ENCODE measurements at regions not wholly inside any gene's neighbourhood (a gene's known extent, or its start where the extent isn't known, plus 50 kb on each side); places are given as distances from the start of the nearest gene placed in this dataset.

- TF ChIP-seq CTCF (IDR thresholded peaks at IDR 0.05; ENCODE audit: low read depth, low read length, missing control alignments): no peak
- DNase-seq (ENCODE audit: extremely low read depth, low read depth): no peak
- no peak overlapping the region for H3K4me3 ChIP-seq (replicated peaks; ENCODE audit: low read depth, low read length)
These were observed 137.1 kb upstream of the ERCC6L2 start for GRCh38 chr9:95738438-95738837.

- H3K4me3 ChIP-seq (replicated peaks; ENCODE audit: low read depth, low read length): no peak overlapping the region
- no peak for DNase-seq (ENCODE audit: extremely low read depth, low read depth)
- TF ChIP-seq CTCF (IDR thresholded peaks at IDR 0.05; ENCODE audit: low read depth, low read length, missing control alignments): no peak
These were observed 138.5 kb upstream of the ERCC6L2 start for GRCh38 chr9:95736891-95737522.

- TF ChIP-seq CTCF (IDR thresholded peaks at IDR 0.05; ENCODE audit: low read depth, low read length, missing control alignments): peak; percentile 49
- DNase-seq (ENCODE audit: extremely low read depth, low read depth): no peak
These were observed 139.1 kb upstream of the ERCC6L2 start for GRCh38 chr9:95736370-95736769.

GRCh38 chr9:95735701-95736100 is 139.8 kb upstream of the ERCC6L2 start:
- DNase-seq (ENCODE audit: extremely low read depth, low read depth): no peak
- TF ChIP-seq CTCF (IDR thresholded peaks at IDR 0.05; ENCODE audit: low read depth, low read length, missing control alignments): no peak
- no peak overlapping the region for H3K4me3 ChIP-seq (replicated peaks; ENCODE audit: low read depth, low read length)

More at GRCh38 chr9:95736370-95736769, 139.1 kb upstream of the ERCC6L2 start:
- H3K4me3 ChIP-seq (replicated peaks; ENCODE audit: low read depth, low read length): no peak overlapping the region

- DNase-seq (ENCODE audit: extremely low read depth, low read depth): no peak
- H3K4me3 ChIP-seq (replicated peaks; ENCODE audit: low read depth, low read length): no peak overlapping the region
- no peak for TF ChIP-seq CTCF (IDR thresholded peaks at IDR 0.05; ENCODE audit: low read depth, low read length, missing control alignments)
These were observed 141.5 kb upstream of the ERCC6L2 start for GRCh38 chr9:95733741-95734666.

GRCh38 chr9:95732802-95733688 is 142.4 kb upstream of the ERCC6L2 start:
- no peak for DNase-seq (ENCODE audit: extremely low read depth, low read depth)

More at GRCh38 chr9:95732802-95733688, 142.4 kb upstream of the ERCC6L2 start:
- TF ChIP-seq CTCF (IDR thresholded peaks at IDR 0.05; ENCODE audit: low read depth, low read length, missing control alignments): no peak
- no peak overlapping the region for H3K4me3 ChIP-seq (replicated peaks; ENCODE audit: low read depth, low read length)

Data from HFF-Myc (cell line).